K562 (cell line): ENCODE measurements at regions not wholly inside any gene's neighbourhood (a gene's known extent, or its start where the extent isn't known, plus 50 kb on each side); places are given as distances from the start of the nearest gene placed in this dataset.

ENCODE experiments used
- ATAC-seq: fragments of 200-7000 bp; cut with Tn5 transposase; 3 replicates; pipeline ENCODE4 v1.9.1; 2020; ENCODE audit warnings: moderate library complexity
- BruUV-seq: library from RNA; stranded (reverse); fragments of 400-500 nt; replicated peaks from 2 replicates; lab custom pipeline; 2021; lab: Mats Ljungman, UMichigan
- CTCF ChIA-PET: fragments of 300-600 bp; formaldehyde crosslinking; extraction: SDS; loops from one replicate; lab custom pipeline; 2021; ENCODE audit warnings: low intra/inter-chr PET ratio; lab: Yijun Ruan, JAX
- POLR2A ChIA-PET: fragments of 300-600, 350-650 bp; sonication (Branson Sonifier 250); formaldehyde crosslinking; extraction: SDS; loops from one replicate; lab custom pipeline; 2021; ENCODE audit warnings: antibody characterized with exemption, inconsistent platforms; lab: Yijun Ruan, JAX
- DNase-seq, 4 experiments: peaks; one replicate each; pipeline versions ENCODE4 v3.0.0 to v3.0.0-alpha.2; 2011 to 2018; ENCODE audit warnings: low spot score in 3 of 4, mixed read lengths in 3 of 4; ENCODE audit errors: extremely low read depth in 1 of 4
- FAIRE-seq: peaks from 2 replicates; lab custom pipeline; 2011; peaks lifted over from hg19 to GRCh38; lab: Jason Lieb, UNC
- H2AFZ ChIP-seq: 2 replicates; pipeline ENCODE4 v1.6.0; 2011; ENCODE audit warnings: low read depth, low read length, control low read depth, inconsistent platforms
- H3K27ac ChIP-seq: fragments of 200-600 bp; 3 replicates; pipeline ENCODE4 v1.8.0; 2011; ENCODE audit warnings: low read depth, mild to moderate bottlenecking, control low read depth, inconsistent platforms, low read length, moderate library complexity, mixed read lengths; ENCODE audit errors: extremely low read depth
- H3K27me3 ChIP-seq, 2 experiments: fragments of 300-600 bp in 1 of 2; 2 replicates in 1 of 2; 3 replicates in 1 of 2; pipeline versions ENCODE4 v1.6.0 to v1.8.0; 2011; ENCODE audit warnings: inconsistent platforms in 2 of 2, low read length in 2 of 2, mild to moderate bottlenecking in 1 of 2, mixed read lengths in 1 of 2, moderate library complexity in 1 of 2; ENCODE audit not compliant: control insufficient read depth in 2 of 2, insufficient read depth in 2 of 2
- H3K36me3 ChIP-seq: fragments of 300-600 bp; 3 replicates; pipeline ENCODE4 v1.8.0; 2011; ENCODE audit warnings: mild to moderate bottlenecking, low read length, inconsistent platforms; ENCODE audit not compliant: control insufficient read depth, insufficient read depth
- H3K4me1 ChIP-seq, 2 experiments: fragments of 200-600 bp in 1 of 2; replicated peaks in 1 of 2; 2 replicates in 1 of 2; 3 replicates in 1 of 2; pipeline versions ENCODE4 v1.5.1 to v1.8.0; 2011; ENCODE audit warnings: inconsistent platforms in 2 of 2, low read length in 2 of 2, mild to moderate bottlenecking in 1 of 2, mixed read lengths in 1 of 2, moderate library complexity in 1 of 2; ENCODE audit not compliant: control insufficient read depth in 2 of 2, insufficient read depth in 2 of 2
- H3K4me2 ChIP-seq: 2 replicates; pipeline ENCODE4 v1.6.1; 2011; ENCODE audit warnings: low read length, control low read depth, inconsistent platforms, mixed read lengths; ENCODE audit not compliant: insufficient read depth
- H3K4me3 ChIP-seq: fragments of 200-600 bp; sonication (generic), shearing (Covaris generic); 2 replicates; pipeline ENCODE4 v1.5.1; 2016; ENCODE audit warnings: control low read depth, inconsistent platforms
- H3K79me2 ChIP-seq: fragments of 200-600 bp; 3 replicates; pipeline ENCODE4 v1.8.0; 2011; ENCODE audit warnings: low read length, inconsistent platforms; ENCODE audit not compliant: control insufficient read depth, insufficient read depth
- H3K9ac ChIP-seq, 2 experiments: 2 replicates each; pipeline versions ENCODE4 v1.6.0 to v1.6.1; 2011; ENCODE audit warnings: low read depth in 2 of 2, low read length in 2 of 2, control low read depth in 1 of 2, inconsistent platforms in 1 of 2, mild to moderate bottlenecking in 1 of 2, mixed read lengths in 1 of 2; ENCODE audit not compliant: insufficient read depth in 1 of 2
- H3K9me1 ChIP-seq: one replicate; pipeline ENCODE4 v1.6.0; 2011; ENCODE audit warnings: inconsistent platforms, mild to moderate bottlenecking, low read length, moderate library complexity; ENCODE audit not compliant: control insufficient read depth, insufficient read depth
- H3K9me3 ChIP-seq: replicated peaks from 2 replicates; pipeline ENCODE4 v1.5.1; 2011; ENCODE audit warnings: low read depth, low read length, inconsistent platforms; ENCODE audit not compliant: control insufficient read depth, insufficient read depth
- H4K20me1 ChIP-seq: replicated peaks from 2 replicates; pipeline ENCODE4 v1.6.1; 2011; ENCODE audit warnings: low read length, inconsistent platforms, mixed read lengths; ENCODE audit not compliant: control insufficient read depth, insufficient read depth
- DMBX1 ChIP-seq: fragments of 250-450 bp; sonication (Bioruptor Pico); IDR thresholded peaks from 2 replicates; pipeline ENCODE4 v1.8.0; 2022; ENCODE audit warnings: inconsistent platforms, mild to moderate bottlenecking, moderate library complexity, borderline replicate concordance
- FOXJ2 ChIP-seq: fragments of 200-800 bp; sonication (Bioruptor generic); IDR thresholded peaks from 2 replicates; pipeline ENCODE4 v1.6.1; 2016; ENCODE audit warnings: missing genetic modification characterization, missing compliant biosample characterization
- KHSRP ChIP-seq: fragments of 450-650 bp; IDR thresholded peaks from 2 replicates; pipeline ENCODE4 v1.6.1; 2017
- MAFK ChIP-seq: IDR thresholded peaks from 2 replicates; pipeline ENCODE4 v1.6.1; 2011; ENCODE audit warnings: low read length, improper control_type of control experiment
- THAP7 ChIP-seq: fragments of 250-450 bp; sonication (Bioruptor Pico); IDR thresholded peaks from 2 replicates; pipeline ENCODE4 v1.5.0; 2021
- TRIM25 ChIP-seq: fragments of 450-650 bp; IDR thresholded peaks from 2 replicates; pipeline ENCODE4 v1.7.0; 2016; ENCODE audit warnings: borderline replicate concordance
- XRCC3 ChIP-seq: fragments of 450-650 bp; IDR thresholded peaks from 2 replicates; pipeline ENCODE4 v1.6.1; 2017; ENCODE audit warnings: mild to moderate bottlenecking, moderate library complexity
- ZBTB7A ChIP-seq: IDR thresholded peaks from 2 replicates; pipeline ENCODE4 v1.6.1; 2011; ENCODE audit warnings: low read depth, mild to moderate bottlenecking, low read length, moderate library complexity, borderline replicate concordance; ENCODE audit not compliant: control insufficient read depth
- ZC3H11A ChIP-seq: IDR thresholded peaks from 2 replicates; pipeline ENCODE4 v1.6.1; 2012; ENCODE audit warnings: low read depth, low read length, improper control_type of control experiment
- ZC3H8 ChIP-seq: fragments of 450-650 bp; IDR thresholded peaks from 2 replicates; pipeline ENCODE4 v1.6.1; 2017
- WGBS: fragments of 100-300 bp; shearing (Covaris generic); methylation state at CpG from one replicate; pipeline ENCODE4 v1.1.6; 2016; ENCODE audit warnings: low coverage, mixed read lengths; ENCODE audit not compliant: insufficient coverage; ENCODE audit errors: missing lambda C conversion rate; 5-methylcytosine and 5-hydroxymethylcytosine counted together
- in situ Hi-C: fragments of 300-500 bp; cut with MboI; formaldehyde crosslinking; loops from 4 replicates; pipeline ENCODE4 v1.15.0; 2018; ENCODE audit warnings: inconsistent platforms, mixed read lengths
- intact Hi-C: fragments of 100-400 bp; cut with micrococcal nuclease; formaldehyde crosslinking; loops from 2 replicates; pipeline ENCODE4 v1.14.2; 2022

GRCh38 chr7:375901-376305 lies 85.9 kb downstream of the FOXL3 start:
- ATAC-seq (no peak), FAIRE-seq (no peak), DNase-seq (no peak)
- H3K9ac ChIP-seq = no peak overlapping the region
- no peak overlapping the region for H3K4me2 ChIP-seq
- H3K4me1 ChIP-seq = peaks cover 0 to 66% of the 10 kb centered on the region in 2 experiments; a peak in 2 of 5 replicates
- in situ Hi-C loops = no loop called here
- H3K4me3 ChIP-seq = no peak overlapping the region
- peaks cover 46 to 86% of the 10 kb centered on the region in 2 experiments for H3K27me3 ChIP-seq
- intact Hi-C loops = no loop called here
- CTCF ChIA-PET = no interaction called here
- H3K9me1 ChIP-seq = no peaks in the 10 kb centered on the region
- BruUV-seq = no TSS peak
- H4K20me1 ChIP-seq = peaks cover 6% of the 10 kb centered on the region
- WGBS = 0% methylated on average over 12 of the region's 19 CpGs
- no peaks in the 10 kb centered on the region for H3K9me3 ChIP-seq
- POLR2A ChIA-PET = no interaction called here
- no peak overlapping the region for H3K27ac ChIP-seq
- no peaks in the 10 kb centered on the region for H3K36me3 ChIP-seq
- H2AFZ ChIP-seq = no peak overlapping the region
- H3K79me2 ChIP-seq = no peaks in the 10 kb centered on the region
- TF ChIP-seq TRIM25 (no peak), DMBX1 (CRISPR knock-in tag) (no peak), ZBTB7A (no peak), FOXJ2 (tag) (no peak), MAFK (no peak), ZC3H8 (no peak), XRCC3 (no peak), ZC3H11A (no peak), THAP7 (CRISPR knock-in tag) (no peak), KHSRP (no peak)
